ENCODE measurements at regions not wholly inside any gene's neighbourhood (a gene's known extent, or its start where the extent isn't known, plus 50 kb on each side); places are given as distances from the start of the nearest gene placed in this dataset.

DNA sequence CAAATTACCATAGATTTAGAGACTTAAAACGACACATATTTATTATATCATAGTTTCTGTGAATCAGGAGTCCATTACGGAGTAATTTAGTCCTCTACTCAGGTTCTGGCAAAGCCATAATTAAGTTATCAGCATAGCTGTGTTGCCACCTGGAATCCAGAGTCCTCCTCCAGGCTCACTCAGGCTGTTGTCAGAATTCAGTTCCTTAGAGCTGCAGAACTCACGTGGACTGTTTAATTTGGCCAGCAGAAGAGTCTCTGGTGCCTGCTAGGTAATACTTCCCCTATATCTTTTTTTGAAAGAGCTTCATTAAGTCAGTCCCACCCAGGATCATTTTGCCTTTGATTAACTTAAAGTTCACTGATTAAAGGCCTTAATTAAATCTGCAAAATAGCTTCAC is 891.5 kb downstream of the SUCLG1 start:
- no peak overlapping the region for H3K27ac ChIP-seq (ENCODE audit: low read depth in 2 of 2, low read length in 1 of 2)
- no peaks in the 10 kb centered on the region for H3K4me1 ChIP-seq (ENCODE audit: control insufficient read depth in 2 of 2, insufficient read depth in 2 of 2, low read length in 1 of 2)
- no peaks in the 10 kb centered on the region for H3K27me3 ChIP-seq (ENCODE audit: control insufficient read depth in 1 of 2, insufficient read depth in 2 of 2, low read length in 2 of 2)
- H3K9me3 ChIP-seq (ENCODE audit: control insufficient read depth in 2 of 2, insufficient read depth in 1 of 2, low read depth in 1 of 2, low read length in 1 of 2) = no peaks in the 10 kb centered on the region
- no peak overlapping the region for H3K4me3 ChIP-seq (ENCODE audit: low read depth in 1 of 2, low read length in 2 of 2)
- 62 to 69% methylated on average over 3 of the region's 3 CpGs for WGBS, 2 donors
- no peaks in the 10 kb centered on the region for H3K36me3 ChIP-seq (ENCODE audit: control insufficient read depth in 2 of 2, insufficient read depth in 2 of 2, low read length in 1 of 2)

DNA sequence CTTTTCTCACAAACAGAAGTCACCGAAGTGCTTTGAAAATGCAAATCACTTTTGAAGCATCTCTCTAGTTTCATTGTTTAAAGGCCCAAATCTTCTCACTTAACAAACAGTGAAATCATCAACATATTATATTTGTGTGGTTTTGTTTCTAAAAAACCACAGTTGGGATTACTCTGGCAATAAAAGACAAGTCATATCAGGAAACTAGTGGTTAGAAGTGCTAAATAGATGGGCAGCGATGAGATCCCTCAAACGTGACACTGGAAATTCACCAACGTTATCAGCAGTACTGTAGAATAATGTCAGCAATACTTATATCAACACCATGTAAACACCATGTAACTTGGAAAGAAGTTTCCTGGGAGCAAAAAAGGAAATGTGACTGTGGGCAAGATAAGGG is 893.5 kb downstream of the SUCLG1 start:
- H3K27me3 ChIP-seq (ENCODE audit: control insufficient read depth in 1 of 2, insufficient read depth in 2 of 2, low read length in 2 of 2) = no peaks in the 10 kb centered on the region

DNA sequence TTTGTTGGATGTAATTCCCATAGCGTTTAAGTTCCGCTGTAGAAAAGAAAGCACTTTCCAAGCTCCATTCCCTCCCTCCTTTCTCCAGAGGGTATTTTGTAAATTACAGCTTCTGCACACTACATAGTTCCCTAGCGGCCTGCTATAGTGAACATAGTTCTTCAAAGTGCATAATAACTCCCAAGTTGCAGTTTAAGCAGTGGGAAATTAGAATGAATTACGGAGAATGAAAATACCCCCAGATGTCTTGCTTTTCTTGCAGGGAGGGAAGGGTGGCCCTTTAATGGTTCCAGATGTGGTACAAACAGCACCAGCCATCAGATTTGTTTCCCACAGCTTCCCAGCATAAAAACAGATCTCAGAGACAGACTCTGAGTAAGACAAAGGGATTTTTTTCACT is 893.9 kb downstream of the SUCLG1 start:
- Histone ChIP-seq H3K4me3 (ENCODE audit: low read depth in 1 of 2, low read length in 2 of 2) (no peak overlapping the region), H3K9me3 (ENCODE audit: control insufficient read depth in 2 of 2, insufficient read depth in 1 of 2, low read depth in 1 of 2, low read length in 1 of 2) (peaks cover 0 to 2% of the 10 kb centered on the region in 2 donors), H3K27ac (ENCODE audit: low read depth in 2 of 2, low read length in 1 of 2) (no peak overlapping the region), H3K27me3 (ENCODE audit: control insufficient read depth in 1 of 2, insufficient read depth in 2 of 2, low read length in 2 of 2) (no peaks in the 10 kb centered on the region), H3K4me1 (ENCODE audit: control insufficient read depth in 2 of 2, insufficient read depth in 2 of 2, low read length in 1 of 2) (no peaks in the 10 kb centered on the region), H3K36me3 (ENCODE audit: control insufficient read depth in 2 of 2, insufficient read depth in 2 of 2, low read length in 1 of 2) (no peaks in the 10 kb centered on the region)
- 63 to 64% methylated on average over 4 of the region's 4 CpGs for WGBS, 2 donors

More for the DNA sequence above, 893.5 kb downstream of the SUCLG1 start:
- Histone ChIP-seq H3K36me3 (ENCODE audit: control insufficient read depth in 2 of 2, insufficient read depth in 2 of 2, low read length in 1 of 2) (no peaks in the 10 kb centered on the region), H3K4me1 (ENCODE audit: control insufficient read depth in 2 of 2, insufficient read depth in 2 of 2, low read length in 1 of 2) (no peaks in the 10 kb centered on the region), H3K4me3 (ENCODE audit: low read depth in 1 of 2, low read length in 2 of 2) (no peak overlapping the region), H3K9me3 (ENCODE audit: control insufficient read depth in 2 of 2, insufficient read depth in 1 of 2, low read depth in 1 of 2, low read length in 1 of 2) (peaks cover 0 to 2% of the 10 kb centered on the region in 2 donors), H3K27ac (ENCODE audit: low read depth in 2 of 2, low read length in 1 of 2) (no peak overlapping the region)
- WGBS, 2 donors = 75 to 80% methylated on average over 4 of the region's 4 CpGs

DNA sequence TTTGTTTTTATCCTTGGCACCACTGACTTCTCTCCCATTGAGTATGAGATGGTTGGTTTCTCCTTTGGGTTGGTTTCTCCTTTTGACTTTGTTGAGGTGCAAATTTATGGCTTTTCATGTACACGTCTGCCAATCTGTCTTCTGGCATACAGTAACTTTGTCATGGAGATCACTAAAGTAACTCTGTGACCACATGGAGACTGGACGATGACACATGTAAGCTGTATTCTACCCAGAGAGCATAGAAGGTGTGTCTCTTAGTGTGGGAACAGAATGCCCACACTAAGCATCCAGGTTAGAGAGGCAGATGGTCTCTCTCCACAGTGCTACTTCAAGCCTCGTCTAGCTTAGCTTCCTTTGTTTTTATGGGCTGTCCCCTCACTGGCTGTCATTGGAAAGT is 897.5 kb downstream of the SUCLG1 start:
- 68% methylated on average over 3 of the region's 3 CpGs for WGBS, 2 donors
- no peaks in the 10 kb centered on the region for H3K27me3 ChIP-seq (ENCODE audit: control insufficient read depth in 1 of 2, insufficient read depth in 2 of 2, low read length in 2 of 2)
- H3K36me3 ChIP-seq (ENCODE audit: control insufficient read depth in 2 of 2, insufficient read depth in 2 of 2, low read length in 1 of 2) = no peaks in the 10 kb centered on the region
- peaks cover 0 to 13% of the 10 kb centered on the region in 2 donors for H3K9me3 ChIP-seq (ENCODE audit: control insufficient read depth in 2 of 2, insufficient read depth in 1 of 2, low read depth in 1 of 2, low read length in 1 of 2)
- H3K27ac ChIP-seq (ENCODE audit: low read depth in 2 of 2, low read length in 1 of 2) = no peak overlapping the region
- H3K4me3 ChIP-seq (ENCODE audit: low read depth in 1 of 2, low read length in 2 of 2) = no peak overlapping the region
- no peaks in the 10 kb centered on the region for H3K4me1 ChIP-seq (ENCODE audit: control insufficient read depth in 2 of 2, insufficient read depth in 2 of 2, low read length in 1 of 2)

DNA sequence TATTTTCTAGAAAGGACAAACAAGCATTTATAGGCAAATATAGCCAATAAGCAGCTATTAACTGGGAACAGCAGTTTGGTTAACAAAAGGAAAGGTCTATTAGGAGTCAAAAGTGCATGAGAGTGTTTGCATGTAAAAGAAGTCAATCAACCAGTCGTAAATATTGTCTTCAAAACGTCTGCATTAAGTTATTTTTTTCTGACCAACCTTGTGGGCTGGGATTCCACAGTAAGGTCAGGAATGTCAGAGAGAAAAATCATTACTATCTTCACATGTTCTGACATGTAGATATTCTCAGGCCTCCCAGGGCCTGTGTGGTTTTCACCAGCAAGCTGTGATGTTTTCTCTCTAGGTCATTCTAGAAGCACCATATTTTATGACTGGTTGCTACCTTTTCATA is 922.5 kb downstream of the SUCLG1 start:
- H3K27ac ChIP-seq (ENCODE audit: low read depth in 2 of 2, low read length in 1 of 2) = no peak overlapping the region
- no peaks in the 10 kb centered on the region for H3K4me1 ChIP-seq (ENCODE audit: control insufficient read depth in 2 of 2, insufficient read depth in 2 of 2, low read length in 1 of 2)
- no peaks in the 10 kb centered on the region for H3K27me3 ChIP-seq (ENCODE audit: control insufficient read depth in 1 of 2, insufficient read depth in 2 of 2, low read length in 2 of 2)
- H3K4me3 ChIP-seq (ENCODE audit: low read depth in 1 of 2, low read length in 2 of 2) = no peak overlapping the region
- WGBS, 2 donors = 22 to 29% methylated on average over 2 of the region's 2 CpGs
- H3K36me3 ChIP-seq (ENCODE audit: control insufficient read depth in 2 of 2, insufficient read depth in 2 of 2, low read length in 1 of 2) = no peaks in the 10 kb centered on the region
- peaks cover 0 to 2% of the 10 kb centered on the region in 2 donors for H3K9me3 ChIP-seq (ENCODE audit: control insufficient read depth in 2 of 2, insufficient read depth in 1 of 2, low read depth in 1 of 2, low read length in 1 of 2)

DNA sequence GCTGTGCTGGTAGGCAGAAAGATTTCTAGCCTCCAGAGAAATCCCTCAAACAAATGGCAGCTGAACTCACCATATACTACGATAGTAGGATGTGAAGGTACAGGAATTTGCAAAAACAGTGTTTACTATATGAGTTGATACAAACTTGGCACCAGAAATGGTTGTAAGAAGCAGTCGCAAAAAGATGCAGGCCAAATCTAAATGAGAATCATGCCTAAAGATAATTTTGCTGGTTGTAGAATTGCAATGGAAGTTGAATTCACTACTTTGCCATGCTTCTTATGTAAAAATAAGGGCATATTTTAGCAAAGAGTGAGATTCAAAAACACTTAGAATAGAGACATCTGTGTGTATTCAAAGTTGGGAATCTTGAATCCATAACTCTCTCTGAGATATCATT is 924.7 kb downstream of the SUCLG1 start:
- H3K9me3 ChIP-seq (ENCODE audit: control insufficient read depth in 2 of 2, insufficient read depth in 1 of 2, low read depth in 1 of 2, low read length in 1 of 2) = peaks cover 2 to 3% of the 10 kb centered on the region in 2 donors
- H3K27ac ChIP-seq (ENCODE audit: low read depth in 2 of 2, low read length in 1 of 2) = no peak overlapping the region
- 78 to 81% methylated on average over 2 of the region's 2 CpGs for WGBS, 2 donors
- H3K4me3 ChIP-seq (ENCODE audit: low read depth in 1 of 2, low read length in 2 of 2) = no peak overlapping the region
- no peaks in the 10 kb centered on the region for H3K27me3 ChIP-seq (ENCODE audit: control insufficient read depth in 1 of 2, insufficient read depth in 2 of 2, low read length in 2 of 2)
- H3K4me1 ChIP-seq (ENCODE audit: control insufficient read depth in 2 of 2, insufficient read depth in 2 of 2, low read length in 1 of 2) = no peaks in the 10 kb centered on the region
- no peaks in the 10 kb centered on the region for H3K36me3 ChIP-seq (ENCODE audit: control insufficient read depth in 2 of 2, insufficient read depth in 2 of 2, low read length in 1 of 2)

DNA sequence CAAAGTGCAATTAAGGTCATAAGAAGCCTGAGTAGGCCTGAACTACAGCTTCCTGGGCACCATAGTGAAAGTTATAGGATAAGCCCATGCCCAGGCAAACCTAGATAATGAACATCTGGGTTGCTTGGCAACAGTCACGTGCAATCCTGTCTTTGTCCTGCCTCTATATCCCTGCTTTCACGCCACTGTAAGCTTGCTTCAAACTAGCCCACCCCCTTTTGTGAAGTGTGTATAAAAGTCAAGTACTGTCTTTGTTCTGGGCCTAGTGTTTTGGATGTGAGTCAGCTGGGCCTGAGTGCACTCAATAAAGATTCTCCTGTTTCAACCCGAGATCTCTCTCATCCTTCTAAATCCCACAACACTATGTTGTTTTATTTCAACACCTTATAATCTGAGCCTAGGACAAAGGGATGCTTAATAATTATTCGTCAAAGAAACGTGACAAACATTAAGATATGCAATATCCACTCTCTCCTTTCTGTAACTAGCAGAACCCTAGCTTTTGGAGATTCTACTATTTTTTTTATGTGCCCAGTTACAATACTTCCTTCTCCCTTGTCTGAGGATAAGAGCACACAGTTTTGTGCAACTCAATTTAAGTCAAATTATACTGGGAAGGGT is 927.8 kb downstream of the SUCLG1 start:
- Histone ChIP-seq H3K27ac (ENCODE audit: low read depth in 2 of 2, low read length in 1 of 2) (no peak overlapping the region), H3K27me3 (ENCODE audit: control insufficient read depth in 1 of 2, insufficient read depth in 2 of 2, low read length in 2 of 2) (no peaks in the 10 kb centered on the region), H3K9me3 (ENCODE audit: control insufficient read depth in 2 of 2, insufficient read depth in 1 of 2, low read depth in 1 of 2, low read length in 1 of 2) (peaks cover 0 to 3% of the 10 kb centered on the region in 2 donors), H3K4me1 (ENCODE audit: control insufficient read depth in 2 of 2, insufficient read depth in 2 of 2, low read length in 1 of 2) (no peaks in the 10 kb centered on the region), H3K4me3 (ENCODE audit: low read depth in 1 of 2, low read length in 2 of 2) (no peak overlapping the region), H3K36me3 (ENCODE audit: control insufficient read depth in 2 of 2, insufficient read depth in 2 of 2, low read length in 1 of 2) (no peaks in the 10 kb centered on the region)
- 30 to 44% methylated on average over 5 of the region's 5 CpGs for WGBS, 2 donors

DNA sequence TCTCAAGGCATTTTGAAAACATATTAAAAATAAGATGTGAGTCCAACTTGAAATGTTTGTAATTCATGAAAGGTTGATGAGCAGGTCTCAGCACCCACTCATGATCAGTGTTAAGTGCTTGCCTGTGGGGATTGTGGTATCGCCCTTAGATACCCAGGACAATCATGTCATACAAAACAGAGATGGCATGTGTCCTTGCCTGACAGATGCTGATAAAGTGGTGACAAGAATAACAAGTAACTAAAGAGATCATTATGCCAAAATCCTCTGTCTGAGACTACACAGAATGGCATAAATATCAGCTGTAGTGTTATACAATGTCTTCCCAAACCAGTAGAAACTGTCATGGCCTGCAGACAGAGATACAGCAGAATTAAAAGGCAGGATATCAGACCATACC is 930.3 kb downstream of the SUCLG1 start:
- no peak overlapping the region for H3K27ac ChIP-seq (ENCODE audit: low read depth in 2 of 2, low read length in 1 of 2)
- H3K4me1 ChIP-seq (ENCODE audit: control insufficient read depth in 2 of 2, insufficient read depth in 2 of 2, low read length in 1 of 2) = no peaks in the 10 kb centered on the region
- peaks cover 0 to 3% of the 10 kb centered on the region in 2 donors for H3K9me3 ChIP-seq (ENCODE audit: control insufficient read depth in 2 of 2, insufficient read depth in 1 of 2, low read depth in 1 of 2, low read length in 1 of 2)
- H3K27me3 ChIP-seq (ENCODE audit: control insufficient read depth in 1 of 2, insufficient read depth in 2 of 2, low read length in 2 of 2) = no peaks in the 10 kb centered on the region
- no peak overlapping the region for H3K4me3 ChIP-seq (ENCODE audit: low read depth in 1 of 2, low read length in 2 of 2)
- no peaks in the 10 kb centered on the region for H3K36me3 ChIP-seq (ENCODE audit: control insufficient read depth in 2 of 2, insufficient read depth in 2 of 2, low read length in 1 of 2)
- 67 to 97% methylated on average over 1 of the region's 1 CpG for WGBS, 2 donors

DNA sequence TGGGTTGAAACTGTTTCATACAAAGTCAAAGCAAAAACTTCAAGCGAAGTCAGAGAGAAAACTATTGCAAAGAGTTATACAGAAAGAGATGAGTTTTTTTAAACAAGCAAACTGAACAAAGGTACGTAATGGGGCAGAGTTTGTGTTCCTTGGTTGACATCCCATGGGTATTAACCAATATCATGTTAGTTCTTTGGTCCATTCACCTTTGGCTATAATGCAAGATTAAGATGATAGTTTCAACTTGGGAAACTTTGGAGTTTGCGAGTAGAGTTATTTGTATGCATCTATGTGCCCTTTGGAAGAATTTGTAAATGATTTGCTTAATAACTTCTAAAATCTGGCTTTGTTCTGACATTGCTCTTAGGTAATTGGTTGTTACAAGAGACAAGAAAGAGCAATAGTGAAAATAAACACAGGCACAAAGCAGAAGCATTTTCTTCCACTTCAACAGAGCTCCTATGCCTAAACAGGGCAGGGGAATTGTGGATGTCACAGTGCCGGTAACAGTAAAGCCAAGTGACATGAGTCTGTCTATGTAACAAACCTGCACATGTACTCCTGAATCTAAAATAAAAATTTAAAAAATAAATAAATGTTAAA is 936.1 kb downstream of the SUCLG1 start:
- no peaks in the 10 kb centered on the region for H3K4me1 ChIP-seq (ENCODE audit: control insufficient read depth in 2 of 2, insufficient read depth in 2 of 2, low read length in 1 of 2)
- no peaks in the 10 kb centered on the region for H3K27me3 ChIP-seq (ENCODE audit: control insufficient read depth in 1 of 2, insufficient read depth in 2 of 2, low read length in 2 of 2)
- peaks cover 0 to 2% of the 10 kb centered on the region in 2 donors for H3K9me3 ChIP-seq (ENCODE audit: control insufficient read depth in 2 of 2, insufficient read depth in 1 of 2, low read depth in 1 of 2, low read length in 1 of 2)
- no peak overlapping the region for H3K4me3 ChIP-seq (ENCODE audit: low read depth in 1 of 2, low read length in 2 of 2)
- 92% methylated on average over 4 of the region's 4 CpGs for WGBS, 2 donors
- H3K27ac ChIP-seq (ENCODE audit: low read depth in 2 of 2, low read length in 1 of 2) = no peak overlapping the region
- no peaks in the 10 kb centered on the region for H3K36me3 ChIP-seq (ENCODE audit: control insufficient read depth in 2 of 2, insufficient read depth in 2 of 2, low read length in 1 of 2)

DNA sequence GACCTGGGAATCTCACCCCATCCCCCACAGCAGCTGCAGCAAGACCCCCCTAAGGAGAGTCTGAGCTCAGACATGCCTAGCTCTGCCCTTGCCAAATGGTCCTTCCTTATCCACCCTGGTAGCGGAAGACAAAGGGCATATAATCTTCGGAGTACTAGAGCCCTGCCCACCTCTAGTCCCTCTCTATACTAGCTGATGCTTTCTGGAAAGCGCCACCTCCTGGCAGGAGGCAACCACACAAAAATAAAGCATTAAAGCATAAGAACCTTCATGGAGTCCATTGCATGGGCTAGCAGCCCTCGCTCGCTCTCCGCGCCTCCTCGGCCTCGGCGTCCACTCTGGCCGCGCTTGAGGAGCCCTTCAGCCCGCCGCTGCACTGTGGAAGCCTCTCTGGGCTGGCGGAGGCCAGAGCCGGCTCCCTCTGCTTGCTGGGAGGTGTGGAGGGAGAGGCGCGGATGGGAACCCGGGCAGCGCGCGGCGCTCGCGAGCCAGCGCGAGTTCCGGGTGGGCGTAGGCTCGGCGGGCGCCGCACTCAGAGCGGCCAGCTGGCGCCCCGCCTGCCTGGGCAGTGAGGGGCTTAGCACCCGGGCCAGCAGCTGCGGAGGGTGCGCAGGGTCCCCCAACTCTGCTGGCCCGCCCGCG is 941.2 kb downstream of the SUCLG1 start:
- Histone ChIP-seq H3K27ac (ENCODE audit: low read depth in 2 of 2, low read length in 1 of 2) (no peak overlapping the region), H3K9me3 (ENCODE audit: control insufficient read depth in 2 of 2, insufficient read depth in 1 of 2, low read depth in 1 of 2, low read length in 1 of 2) (peaks cover 0 to 14% of the 10 kb centered on the region in 2 donors), H3K4me1 (ENCODE audit: control insufficient read depth in 2 of 2, insufficient read depth in 2 of 2, low read length in 1 of 2) (no peaks in the 10 kb centered on the region), H3K27me3 (ENCODE audit: control insufficient read depth in 1 of 2, insufficient read depth in 2 of 2, low read length in 2 of 2) (no peaks in the 10 kb centered on the region), H3K36me3 (ENCODE audit: control insufficient read depth in 2 of 2, insufficient read depth in 2 of 2, low read length in 1 of 2) (no peaks in the 10 kb centered on the region), H3K4me3 (ENCODE audit: low read depth in 1 of 2, low read length in 2 of 2) (no peak overlapping the region)
- 97% methylated on average over 35 to 42 of the region's 42 CpGs for WGBS, 2 donors

Data from esophagus (tissue), 2 donors.